ENCODE measurements at regions not wholly inside any gene's neighbourhood (a gene's known extent, or its start where the extent isn't known, plus 50 kb on each side); places are given as distances from the start of the nearest gene placed in this dataset.
"Not testable (repeated sequence)": the region's sequence is repeated elsewhere in the genome, so short reads cannot be mapped to it uniquely, and the experiment has no call there.

GRCh38 chr13:90055760-90056159 is 1291.7 kb upstream of the MIR17HG start:
- Mint-ChIP-seq H3K4me3 (ENCODE audit: unreplicated experiment) (no peak overlapping the region), H3K27me3 (ENCODE audit: unreplicated experiment) (no peaks in the 10 kb centered on the region), H3K9me3 (ENCODE audit: unreplicated experiment) (no peaks in the 10 kb centered on the region), H3K4me1 (ENCODE audit: low read depth, unreplicated experiment) (no peaks in the 10 kb centered on the region), H3K36me3 (ENCODE audit: unreplicated experiment) (no peaks in the 10 kb centered on the region), H3K27ac (ENCODE audit: unreplicated experiment) (no peak overlapping the region)
- no peak for TF ChIP-seq CTCF (IDR thresholded peaks at IDR 0.05; ENCODE audit: partially characterized antibody, unreplicated experiment)
- no peak for DNase-seq

- H3K9me3 Mint-ChIP-seq (ENCODE audit: unreplicated experiment); H3K4me3 Mint-ChIP-seq (ENCODE audit: unreplicated experiment); H3K4me1 Mint-ChIP-seq (ENCODE audit: low read depth, unreplicated experiment); H3K27me3 Mint-ChIP-seq (ENCODE audit: unreplicated experiment); H3K27ac Mint-ChIP-seq (ENCODE audit: unreplicated experiment); DNase-seq; H3K36me3 Mint-ChIP-seq (ENCODE audit: unreplicated experiment): not testable (repeated sequence)
Observed at GRCh38 chr13:90064226-90064625, 1283.3 kb upstream of the MIR17HG start.

- H3K4me1 Mint-ChIP-seq (ENCODE audit: low read depth, unreplicated experiment), result peaks cover 9% of the 10 kb centered on the region
- TF ChIP-seq CTCF (IDR thresholded peaks at IDR 0.05; ENCODE audit: partially characterized antibody, unreplicated experiment), result no peak
- peaks cover 5% of the 10 kb centered on the region for H3K36me3 Mint-ChIP-seq (ENCODE audit: unreplicated experiment)
- peaks cover 2% of the 10 kb centered on the region for H3K27me3 Mint-ChIP-seq (ENCODE audit: unreplicated experiment)
- H3K4me3 Mint-ChIP-seq (ENCODE audit: unreplicated experiment), result no peak overlapping the region
- H3K27ac Mint-ChIP-seq (ENCODE audit: unreplicated experiment), result no peak overlapping the region
- no peak for DNase-seq
- peaks cover 7% of the 10 kb centered on the region for H3K9me3 Mint-ChIP-seq (ENCODE audit: unreplicated experiment)
Observed at GRCh38 chr13:90068658-90069057, 1278.8 kb upstream of the MIR17HG start.

- TF ChIP-seq CTCF (IDR thresholded peaks at IDR 0.05; ENCODE audit: partially characterized antibody, unreplicated experiment), result no peak
- Mint-ChIP-seq H3K27me3 (ENCODE audit: unreplicated experiment) (peaks cover 2% of the 10 kb centered on the region), H3K9me3 (ENCODE audit: unreplicated experiment) (peaks cover 5% of the 10 kb centered on the region), H3K36me3 (ENCODE audit: unreplicated experiment) (no peaks in the 10 kb centered on the region), H3K4me1 (ENCODE audit: low read depth, unreplicated experiment) (peaks cover 9% of the 10 kb centered on the region), H3K4me3 (ENCODE audit: unreplicated experiment) (no peak overlapping the region), H3K27ac (ENCODE audit: unreplicated experiment) (no peak overlapping the region)
- DNase-seq, result no peak
Observed at GRCh38 chr13:90070362-90070761, 1277.1 kb upstream of the MIR17HG start.

- peaks cover 9% of the 10 kb centered on the region for H3K4me1 Mint-ChIP-seq (ENCODE audit: low read depth, unreplicated experiment)
- peaks cover 2% of the 10 kb centered on the region for H3K27me3 Mint-ChIP-seq (ENCODE audit: unreplicated experiment)
- no peak overlapping the region for H3K4me3 Mint-ChIP-seq (ENCODE audit: unreplicated experiment)
- DNase-seq, result no peak
- H3K27ac Mint-ChIP-seq (ENCODE audit: unreplicated experiment), result peak overlapping the region; percentile 65
- no peak for TF ChIP-seq CTCF (IDR thresholded peaks at IDR 0.05; ENCODE audit: partially characterized antibody, unreplicated experiment)
- H3K36me3 Mint-ChIP-seq (ENCODE audit: unreplicated experiment), result no peaks in the 10 kb centered on the region
- peaks cover 4% of the 10 kb centered on the region for H3K9me3 Mint-ChIP-seq (ENCODE audit: unreplicated experiment)
Observed at GRCh38 chr13:90070837-90071525, 1276.5 kb upstream of the MIR17HG start.
